IPS-18c (cell line): ENCODE measurements at regions not wholly inside any gene's neighbourhood (a gene's known extent, or its start where the extent isn't known, plus 50 kb on each side); places are given as distances from the start of the nearest gene placed in this dataset.
"Not testable (repeated sequence)": the region's sequence is repeated elsewhere in the genome, so short reads cannot be mapped to it uniquely, and the experiment has no call there.

ENCODE experiments used
- H3K4me3 ChIP-seq: 2 replicates; pipeline ENCODE4 v1.7.0; 2013; ENCODE audit warnings: low read depth, mild to moderate bottlenecking, low read length, moderate library complexity; ENCODE audit not compliant: insufficient read depth
- H3K9me3 ChIP-seq: one replicate; pipeline ENCODE4 v1.6.1; 2013; ENCODE audit warnings: mild to moderate bottlenecking, low read length, moderate library complexity; ENCODE audit not compliant: control insufficient read depth, insufficient read depth

DNA sequence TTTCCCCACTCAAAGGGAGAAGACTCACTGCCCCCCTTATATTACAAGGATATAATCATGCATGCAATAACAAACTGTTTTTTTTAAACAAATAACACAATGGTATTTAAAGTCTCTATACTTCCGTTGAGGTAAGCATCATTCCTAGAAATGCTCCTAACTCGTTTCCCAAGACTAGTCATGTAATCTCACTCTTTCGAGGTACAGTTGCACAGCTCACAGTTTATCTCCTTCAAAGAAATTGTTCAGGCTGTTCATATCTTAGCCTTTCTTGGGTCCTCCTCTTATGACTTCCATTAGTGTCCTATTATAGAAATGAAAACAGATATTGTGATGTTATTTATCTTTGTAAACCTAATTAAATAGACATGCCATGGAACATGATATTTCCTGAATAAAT is 705.0 kb downstream of the KCNT2 start:
- no peaks in the 10 kb centered on the region for H3K9me3 ChIP-seq
- no peak overlapping the region for H3K4me3 ChIP-seq

- H3K4me3 ChIP-seq = no peak overlapping the region
- H3K9me3 ChIP-seq = no peaks in the 10 kb centered on the region
These were observed 705.5 kb downstream of the KCNT2 start for GRCh38 chr1:195902779-195903178.

GRCh38 chr1:195899762-195900352 is 708.4 kb downstream of the KCNT2 start:
- Histone ChIP-seq H3K4me3 (no peak overlapping the region), H3K9me3 (no peaks in the 10 kb centered on the region)

DNA sequence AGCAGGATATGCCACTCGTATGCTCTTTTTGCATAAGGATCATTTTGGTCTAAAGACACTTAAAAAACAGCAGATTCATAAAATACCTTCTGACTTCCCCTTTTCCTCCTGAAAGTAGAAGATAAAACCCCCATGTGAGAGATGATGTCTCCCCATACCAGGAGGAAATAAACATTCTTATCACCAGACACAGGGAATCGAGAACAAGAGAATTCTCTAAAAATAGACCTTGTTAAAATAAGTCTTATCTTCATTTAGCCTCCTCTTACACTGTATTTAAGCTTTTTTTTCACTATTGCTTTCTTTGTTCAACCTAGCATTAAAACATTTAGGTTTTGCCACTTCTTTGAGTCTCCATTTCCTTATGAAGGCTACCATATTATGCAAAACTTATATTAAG is 709.3 kb downstream of the KCNT2 start:
- no peaks in the 10 kb centered on the region for H3K9me3 ChIP-seq
- no peak overlapping the region for H3K4me3 ChIP-seq

DNA sequence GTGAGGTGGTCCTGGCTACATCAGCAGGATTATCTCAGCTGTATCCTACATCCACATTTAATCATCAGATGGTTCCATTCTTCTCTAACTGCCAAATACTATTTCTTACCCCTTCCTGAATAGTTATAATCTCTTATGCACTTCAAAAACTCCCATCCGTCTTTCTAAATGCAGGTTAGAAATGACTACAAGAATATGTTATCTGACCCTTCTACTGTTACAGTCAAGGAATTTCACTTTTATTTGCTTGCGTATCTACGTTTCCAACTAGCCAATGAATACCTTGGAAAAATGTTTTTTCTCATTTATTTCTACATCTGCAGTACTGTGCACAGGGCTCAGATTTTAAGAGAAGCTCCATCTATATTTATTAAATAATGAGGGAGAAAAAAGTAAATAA is 709.9 kb downstream of the KCNT2 start:
- H3K9me3 ChIP-seq = no peaks in the 10 kb centered on the region
- no peak overlapping the region for H3K4me3 ChIP-seq

- H3K9me3 ChIP-seq = no peaks in the 10 kb centered on the region
- H3K4me3 ChIP-seq = no peak overlapping the region
These were observed 711.2 kb downstream of the KCNT2 start for GRCh38 chr1:195897076-195897475.

DNA sequence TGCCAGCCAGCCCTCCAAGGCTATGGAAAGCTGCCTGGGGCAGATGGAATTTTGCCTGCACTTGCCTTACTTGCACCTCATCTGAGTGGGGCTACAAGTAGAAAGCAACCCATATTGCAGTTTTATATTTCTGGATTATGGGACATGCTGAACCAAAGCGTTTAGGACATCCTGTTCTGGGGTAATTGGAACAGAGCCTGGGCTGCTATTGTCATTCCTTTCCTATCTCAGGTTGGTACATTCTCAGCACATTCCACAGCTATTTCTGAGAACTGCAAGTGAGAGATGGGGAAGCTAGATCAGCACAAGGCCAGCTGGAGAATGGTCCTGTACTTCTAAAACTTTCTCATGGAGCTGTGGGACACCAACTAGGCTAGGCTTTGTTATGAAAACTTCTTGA is 713.8 kb downstream of the KCNT2 start:
- no peaks in the 10 kb centered on the region for H3K9me3 ChIP-seq
- H3K4me3 ChIP-seq = no peak overlapping the region

DNA sequence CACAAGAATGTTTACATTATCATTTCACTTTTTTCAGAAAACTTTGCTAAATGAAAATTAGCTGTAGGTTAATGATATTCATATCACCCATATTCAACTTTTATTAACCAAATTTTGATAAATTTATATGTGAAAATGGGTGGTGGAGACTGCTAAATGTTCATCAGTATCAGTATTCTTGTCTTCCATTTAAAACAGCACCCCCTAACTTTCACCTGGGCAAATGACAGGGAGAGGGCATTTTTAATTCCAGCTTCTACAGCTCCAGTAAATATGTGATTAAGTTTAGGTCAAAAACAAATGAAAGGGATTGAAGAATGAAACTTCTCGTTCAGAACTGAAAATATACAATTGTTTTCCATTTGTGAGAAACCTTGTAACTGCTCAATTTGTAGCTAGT is 722.2 kb downstream of the KCNT2 start:
- Histone ChIP-seq H3K4me3 (no peak overlapping the region), H3K9me3 (no peaks in the 10 kb centered on the region)

GRCh38 chr1:195878478-195878877 is 729.8 kb downstream of the KCNT2 start:
- Histone ChIP-seq H3K4me3 (no peak overlapping the region), H3K9me3 (no peaks in the 10 kb centered on the region)

DNA sequence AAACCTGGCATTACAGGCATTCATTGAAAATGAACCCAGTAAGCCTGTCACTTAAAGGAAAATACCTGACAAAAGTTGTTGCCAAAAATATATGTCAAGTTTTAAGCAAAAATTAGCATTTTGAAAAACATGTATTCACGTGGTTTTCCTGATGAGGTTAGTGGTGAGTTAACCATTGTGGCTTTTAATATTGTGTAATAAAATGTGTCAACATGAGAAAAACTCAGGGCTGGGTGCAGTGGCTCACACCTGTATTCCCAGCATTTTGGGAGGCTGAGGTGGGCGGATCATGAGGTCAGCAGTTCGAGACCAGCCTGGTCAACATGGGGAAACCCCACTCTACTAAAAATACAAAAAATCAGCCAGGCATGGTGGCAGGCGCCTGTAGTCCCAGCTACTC is 731.4 kb downstream of the KCNT2 start:
- H3K4me3 ChIP-seq = no peak overlapping the region
- H3K9me3 ChIP-seq = no peaks in the 10 kb centered on the region

DNA sequence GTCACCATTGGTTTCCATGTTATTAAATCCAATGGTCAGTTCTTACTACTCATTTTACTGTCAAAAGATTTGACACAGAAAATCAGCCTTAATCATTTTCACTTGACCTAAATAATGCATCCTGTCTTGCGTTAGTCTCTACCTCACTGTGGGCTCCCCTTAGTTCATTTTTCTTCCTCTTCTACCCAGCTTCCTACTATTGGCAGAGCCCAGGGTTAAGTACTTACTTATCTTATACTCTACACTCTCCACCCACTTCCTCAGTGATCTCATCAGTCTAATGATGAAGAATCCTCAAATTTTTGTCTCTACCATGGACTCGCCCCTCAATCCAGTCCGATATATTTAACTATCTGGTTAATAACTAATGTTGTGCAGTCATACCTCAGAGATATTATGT is 735.9 kb downstream of the KCNT2 start:
- H3K4me3 ChIP-seq = no peak overlapping the region
- H3K9me3 ChIP-seq = no peaks in the 10 kb centered on the region

- H3K4me3 ChIP-seq = no peak overlapping the region
- no peaks in the 10 kb centered on the region for H3K9me3 ChIP-seq
These were observed 740.6 kb downstream of the KCNT2 start for GRCh38 chr1:195867638-195868037.

DNA sequence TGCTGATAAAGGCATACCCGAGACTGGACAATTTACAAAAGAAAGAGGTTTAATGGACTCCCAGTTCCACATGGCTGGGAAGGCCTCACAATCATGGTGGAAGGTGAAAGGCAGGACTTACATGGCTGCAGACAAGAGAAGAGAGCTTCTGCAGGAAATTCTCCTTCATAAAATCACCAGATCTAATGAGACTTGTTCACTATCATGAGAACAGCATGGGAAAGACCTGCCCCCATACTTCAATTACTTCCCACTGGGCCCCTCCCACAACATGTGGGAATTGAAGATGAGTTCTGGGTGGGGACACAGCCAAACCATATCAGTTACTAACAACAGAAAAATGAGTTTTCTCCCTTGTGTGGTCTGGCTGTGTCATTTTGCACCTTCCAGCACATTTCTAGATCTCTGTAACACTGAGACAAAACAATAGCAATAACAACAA is 741.4 kb downstream of the KCNT2 start:
- Histone ChIP-seq H3K9me3 (no peaks in the 10 kb centered on the region), H3K4me3 (no peak overlapping the region)

GRCh38 chr1:195866091-195866780 is 742.0 kb downstream of the KCNT2 start:
- Histone ChIP-seq H3K4me3 (no peak overlapping the region), H3K9me3 (no peaks in the 10 kb centered on the region)

DNA sequence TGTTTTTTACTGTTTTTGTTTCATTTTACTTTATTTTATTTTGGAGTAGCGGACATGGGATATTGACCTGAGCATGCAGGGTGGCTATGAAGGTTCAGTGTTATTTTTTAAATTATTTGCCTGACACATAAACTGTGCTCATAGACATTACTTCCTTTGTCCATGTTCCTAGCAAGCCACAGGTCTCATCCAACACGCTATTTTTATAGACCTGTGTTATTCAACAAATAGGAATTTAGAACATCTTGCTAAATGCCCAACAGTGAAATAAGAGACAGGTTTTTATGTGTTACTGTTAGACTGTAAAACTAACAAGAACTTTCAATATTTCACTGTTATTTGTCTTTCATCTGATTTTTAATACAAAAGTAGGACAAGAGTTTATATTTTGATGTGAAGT is 756.4 kb downstream of the KCNT2 start:
- no peaks in the 10 kb centered on the region for H3K9me3 ChIP-seq
- H3K4me3 ChIP-seq = no peak overlapping the region

- Histone ChIP-seq H3K9me3 (no peaks in the 10 kb centered on the region), H3K4me3 (no peak overlapping the region)
These were observed 757.1 kb downstream of the KCNT2 start for GRCh38 chr1:195851016-195851601.

DNA sequence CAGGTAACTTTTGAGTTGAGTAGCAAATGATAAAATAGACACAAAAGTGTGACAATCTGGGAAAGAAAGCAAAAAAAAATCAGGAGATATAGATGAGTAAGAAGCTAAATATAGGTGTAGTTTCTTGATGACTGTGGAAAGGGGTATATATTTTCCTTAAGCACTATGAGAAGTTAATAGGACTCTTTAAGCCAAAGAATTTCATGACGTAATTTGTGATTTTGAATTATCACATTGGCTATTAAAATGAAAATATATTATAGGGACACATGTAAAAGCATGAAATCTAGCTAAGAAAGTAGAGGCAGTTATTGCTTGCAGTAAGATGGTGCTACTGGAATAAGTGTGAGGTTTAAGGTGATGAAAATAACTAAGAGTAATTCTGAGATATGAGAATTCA is 759.1 kb downstream of the KCNT2 start:
- no peak overlapping the region for H3K4me3 ChIP-seq
- H3K9me3 ChIP-seq = no peaks in the 10 kb centered on the region

GRCh38 chr1:195847957-195848875 is 760.0 kb downstream of the KCNT2 start:
- peak overlapping the region; percentile 35 for H3K4me3 ChIP-seq
- H3K9me3 ChIP-seq = not testable (repeated sequence)
